GM21515 (cell line): ENCODE measurements at regions not wholly inside any gene's neighbourhood (a gene's known extent, or its start where the extent isn't known, plus 50 kb on each side); places are given as distances from the start of the nearest gene placed in this dataset.

Experiments
- ATAC-seq: cut with Tn5 transposase; IDR thresholded peaks from one replicate; pipeline ENCODE4 v1.9.1; 2021; ENCODE audit not compliant: unreplicated experiment

GRCh38 chrX:69028006-69028760 lies 137.1 kb downstream of the PJA1 start:
- peak; percentile 97 for ATAC-seq

- ATAC-seq, result no peak
These were observed 137.9 kb downstream of the PJA1 start for GRCh38 chrX:69027181-69028005.

- no peak for ATAC-seq
These were observed 139.4 kb downstream of the PJA1 start for GRCh38 chrX:69025802-69026301.

- no peak for ATAC-seq
These were observed 140.3 kb downstream of the PJA1 start for GRCh38 chrX:69024931-69025330.

- ATAC-seq, result no peak
These were observed 141.0 kb downstream of the PJA1 start for GRCh38 chrX:69024161-69024736.

- no peak for ATAC-seq
These were observed 142.8 kb downstream of the PJA1 start for GRCh38 chrX:69022430-69022829.

- ATAC-seq, result no peak
These were observed 143.9 kb downstream of the PJA1 start for GRCh38 chrX:69021141-69021960.

GRCh38 chrX:69020316-69020715 lies 144.9 kb downstream of the PJA1 start:
- ATAC-seq, result no peak

- no peak for ATAC-seq
These were observed 146.0 kb downstream of the PJA1 start for GRCh38 chrX:69019073-69019890.

- ATAC-seq, result no peak
These were observed 146.7 kb downstream of the PJA1 start for GRCh38 chrX:69018416-69019072.

- ATAC-seq, result no peak
These were observed 148.8 kb downstream of the PJA1 start for GRCh38 chrX:69016293-69016941.

GRCh38 chrX:69015564-69016292 lies 149.5 kb downstream of the PJA1 start:
- no peak for ATAC-seq

- ATAC-seq, result no peak
These were observed 150.1 kb downstream of the PJA1 start for GRCh38 chrX:69015156-69015555.

- ATAC-seq, result no peak
These were observed 151.1 kb downstream of the PJA1 start for GRCh38 chrX:69014200-69014599.

GRCh38 chrX:69010339-69010738 lies 154.9 kb downstream of the PJA1 start:
- no peak for ATAC-seq

- no peak for ATAC-seq
These were observed 164.4 kb downstream of the PJA1 start for GRCh38 chrX:69000877-69001276.

- ATAC-seq, result no peak
These were observed 165.3 kb downstream of the PJA1 start for GRCh38 chrX:68999931-69000330.

- no peak for ATAC-seq
These were observed 165.9 kb downstream of the PJA1 start for GRCh38 chrX:68999356-68999755.
